ENCODE measurements at regions not wholly inside any gene's neighbourhood (a gene's known extent, or its start where the extent isn't known, plus 50 kb on each side); places are given as distances from the start of the nearest gene placed in this dataset.

GRCh38 chr1:165056914-165057313 is 299.6 kb downstream of the LMX1A start:
- TF ChIP-seq EZH2 (IDR thresholded peaks at IDR 0.05; ENCODE audit: insufficient read depth, poor library complexity, severe bottlenecking), result no peak
- TF ChIP-seq EZH2phosphoT487 (IDR thresholded peaks at IDR 0.05; ENCODE audit: insufficient read depth, low read depth), result no peak
